Stomach (tissue), 4 donors: ENCODE measurements at regions not wholly inside any gene's neighbourhood (a gene's known extent, or its start where the extent isn't known, plus 50 kb on each side); places are given as distances from the start of the nearest gene placed in this dataset.

Source experiments
- EP300 ChIP-seq: sonication (generic); formaldehyde crosslinking; IDR thresholded peaks from one replicate; pipeline ENCODE4 v1.6.1; 2017; ENCODE audit warnings: antibody characterized with exemption
- TF ChIP-seq, protein P1 (sequence below), 7 experiments: fragments of 450-650 bp in 4 of 7; fragments of 200-600 bp in 3 of 7; sonication (generic) in 3 of 7; IDR thresholded peaks; one replicate each; pipeline ENCODE4 v1.5.1; 2016 to 2019; ENCODE audit warnings: antibody characterized with exemption in 7 of 7, control low read depth in 2 of 7, mild to moderate bottlenecking in 1 of 7

GRCh38 chr10:78721231-78721630 is 347.5 kb upstream of the ZMIZ1 start:
- TF ChIP-seq, protein P1, sequence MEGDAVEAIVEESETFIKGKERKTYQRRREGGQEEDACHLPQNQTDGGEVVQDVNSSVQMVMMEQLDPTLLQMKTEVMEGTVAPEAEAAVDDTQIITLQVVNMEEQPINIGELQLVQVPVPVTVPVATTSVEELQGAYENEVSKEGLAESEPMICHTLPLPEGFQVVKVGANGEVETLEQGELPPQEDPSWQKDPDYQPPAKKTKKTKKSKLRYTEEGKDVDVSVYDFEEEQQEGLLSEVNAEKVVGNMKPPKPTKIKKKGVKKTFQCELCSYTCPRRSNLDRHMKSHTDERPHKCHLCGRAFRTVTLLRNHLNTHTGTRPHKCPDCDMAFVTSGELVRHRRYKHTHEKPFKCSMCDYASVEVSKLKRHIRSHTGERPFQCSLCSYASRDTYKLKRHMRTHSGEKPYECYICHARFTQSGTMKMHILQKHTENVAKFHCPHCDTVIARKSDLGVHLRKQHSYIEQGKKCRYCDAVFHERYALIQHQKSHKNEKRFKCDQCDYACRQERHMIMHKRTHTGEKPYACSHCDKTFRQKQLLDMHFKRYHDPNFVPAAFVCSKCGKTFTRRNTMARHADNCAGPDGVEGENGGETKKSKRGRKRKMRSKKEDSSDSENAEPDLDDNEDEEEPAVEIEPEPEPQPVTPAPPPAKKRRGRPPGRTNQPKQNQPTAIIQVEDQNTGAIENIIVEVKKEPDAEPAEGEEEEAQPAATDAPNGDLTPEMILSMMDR (IDR thresholded peaks at IDR 0.05), result no peak
- no peak for TF ChIP-seq EP300
